Bone marrow (tissue), 2 donors: ENCODE measurements at regions not wholly inside any gene's neighbourhood (a gene's known extent, or its start where the extent isn't known, plus 50 kb on each side); places are given as distances from the start of the nearest gene placed in this dataset.

ENCODE experiments used
- DNase-seq, 2 donors: peaks; one replicate each; lab custom pipeline; 2025; lab: John Stamatoyannopoulos, UW

DNA sequence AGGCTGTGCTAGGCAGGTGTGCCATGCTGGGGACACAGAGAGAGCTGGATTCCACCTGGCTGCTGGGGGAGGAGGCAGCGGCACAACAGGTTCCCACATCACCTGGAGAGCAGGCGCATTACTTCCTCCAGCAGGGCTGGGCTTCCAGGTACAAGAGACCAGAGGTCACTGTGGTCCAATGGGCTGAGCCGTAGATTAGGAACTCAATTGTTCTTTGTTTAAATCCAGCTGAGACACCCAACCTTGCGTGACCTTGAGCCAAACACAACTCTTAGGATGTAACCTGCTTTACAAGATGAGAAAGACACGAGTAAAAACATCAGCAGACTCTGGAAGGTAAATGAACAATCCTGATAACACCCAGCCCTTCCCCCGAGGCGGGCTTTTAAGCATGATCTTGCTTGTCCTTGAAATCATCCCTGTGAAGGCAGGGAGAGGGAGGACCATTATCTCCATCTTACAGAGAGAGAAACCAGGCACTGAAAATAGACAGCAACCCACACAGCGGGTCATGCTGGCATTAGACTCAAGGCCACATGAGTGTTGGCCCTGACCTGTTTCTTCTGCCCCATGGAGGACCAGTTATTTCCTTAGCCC is 216.5 kb upstream of the RREB1 start:
- DNase-seq, result no peak

DNA sequence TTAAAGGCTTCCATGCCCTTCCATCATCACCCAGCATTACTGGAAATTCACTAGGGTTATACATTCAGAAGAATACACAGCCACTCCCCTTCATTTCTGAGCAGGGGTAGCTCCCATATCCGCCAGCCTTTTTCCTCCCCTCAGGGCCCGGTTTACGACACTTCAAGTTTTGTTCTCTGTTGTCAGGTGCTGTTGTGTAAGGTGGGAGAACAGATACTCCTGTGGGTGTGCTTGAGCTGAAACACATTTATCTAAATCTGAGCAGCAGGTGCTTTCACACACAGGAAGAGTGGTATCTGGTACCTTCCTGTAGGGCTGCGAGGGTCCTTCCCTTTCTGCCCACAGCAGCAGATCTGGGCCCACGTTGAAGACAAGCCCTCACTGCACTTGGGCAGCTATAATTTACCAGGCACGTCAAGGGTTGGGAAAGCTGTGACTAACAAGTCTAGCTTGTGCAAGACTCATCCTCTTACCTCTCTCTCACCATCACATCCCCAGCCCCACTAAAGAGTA is 215.8 kb upstream of the RREB1 start:
- peak in 1 of 2 donors; percentile 34 for DNase-seq

DNA sequence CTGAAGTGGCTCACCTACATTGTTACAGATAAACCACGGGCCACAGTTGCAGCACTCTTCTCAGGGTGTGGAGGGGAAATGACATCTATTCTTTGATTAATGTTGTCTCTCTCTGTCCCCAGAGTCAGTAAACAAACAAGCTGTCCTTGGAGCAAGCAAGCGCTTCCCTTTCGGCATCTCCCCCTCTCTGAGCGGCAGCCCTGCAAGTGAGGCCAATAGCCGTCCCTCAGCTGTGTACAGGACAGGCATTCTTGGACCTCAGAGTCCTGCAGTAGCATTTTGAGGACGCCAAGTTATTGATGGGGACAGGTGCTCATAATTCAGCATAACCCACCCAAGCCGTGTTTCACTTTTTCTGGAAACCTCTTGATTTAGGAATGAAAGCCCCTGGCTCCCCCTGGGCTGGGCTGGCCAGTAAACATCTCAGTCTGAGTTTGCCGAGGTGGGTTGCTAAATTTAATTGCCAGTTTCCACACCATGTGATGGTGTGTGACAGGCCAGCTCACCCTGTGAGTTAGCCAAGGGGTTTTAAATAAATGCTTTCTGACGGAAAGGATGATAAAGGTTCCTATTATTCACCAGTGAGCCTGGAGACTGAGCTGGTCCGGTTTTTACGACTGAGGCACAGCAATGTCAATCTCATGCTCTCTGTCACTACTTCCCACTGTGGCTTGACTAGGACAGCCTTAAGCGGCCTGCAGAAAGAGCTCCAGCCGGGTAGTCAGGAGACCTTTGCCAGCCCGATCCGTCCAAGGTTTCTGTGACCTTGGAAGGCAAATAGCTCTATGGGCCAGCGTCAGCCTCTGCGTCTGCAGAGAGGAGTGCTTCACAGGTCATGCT is 214.8 kb upstream of the RREB1 start:
- no peak for DNase-seq

DNA sequence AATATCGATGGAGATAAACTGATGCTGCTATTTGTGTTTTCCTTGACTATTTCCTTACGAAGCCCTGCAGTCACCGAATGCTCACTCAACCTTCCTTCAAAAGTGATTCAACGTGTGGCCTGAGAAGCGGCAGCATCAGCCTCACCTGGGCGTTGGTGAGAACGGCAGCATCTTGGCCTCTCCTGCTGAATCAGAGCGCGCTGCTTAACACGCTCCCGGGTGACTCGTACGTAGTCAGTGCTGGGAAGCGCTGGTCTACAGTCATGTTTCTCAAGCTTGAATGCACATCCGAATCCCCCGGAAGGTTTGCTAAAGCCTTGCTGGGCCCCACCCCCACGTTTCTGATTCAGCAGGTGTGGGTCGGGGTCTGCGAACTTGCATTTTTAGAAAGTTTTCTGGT is 214.1 kb upstream of the RREB1 start:
- no peak for DNase-seq

DNA sequence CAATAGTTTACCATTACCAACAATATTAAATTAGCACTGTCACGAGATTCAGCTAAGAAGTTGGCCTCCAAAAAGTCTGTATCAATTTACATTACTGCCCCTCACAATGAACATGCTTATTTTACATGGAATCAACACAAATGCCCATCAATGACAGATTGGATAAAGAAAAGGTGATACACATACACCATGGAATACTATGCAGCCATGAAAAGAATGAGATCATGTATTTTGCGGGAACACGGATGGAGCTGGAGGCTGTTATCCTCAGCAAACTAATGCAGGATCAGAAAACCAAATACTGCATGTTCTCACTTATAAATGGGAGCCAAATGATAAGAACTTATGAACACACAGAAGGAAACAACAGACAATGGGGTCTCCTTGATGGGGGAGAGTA is 211.8 kb upstream of the RREB1 start:
- DNase-seq, result no peak

DNA sequence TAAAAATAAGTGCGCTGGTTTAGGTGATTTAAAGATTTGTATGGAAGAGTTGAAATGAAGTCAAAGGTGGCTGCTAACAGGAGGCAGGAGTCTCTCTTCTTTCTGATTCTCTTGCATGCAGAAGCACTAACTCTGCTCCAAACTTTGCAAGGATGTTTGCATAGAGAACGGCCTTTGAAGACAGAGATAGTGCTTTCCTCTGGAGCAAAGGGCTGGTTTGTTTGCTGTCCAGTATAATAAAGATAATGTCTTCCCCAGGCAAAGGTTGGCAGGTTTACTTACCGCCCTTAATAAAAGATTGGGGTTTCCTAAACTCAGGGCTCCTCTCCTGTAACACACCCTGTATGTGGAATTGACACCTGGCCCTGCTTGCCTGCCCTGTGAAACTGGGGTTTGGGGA is 210.6 kb upstream of the RREB1 start:
- DNase-seq, result no peak

DNA sequence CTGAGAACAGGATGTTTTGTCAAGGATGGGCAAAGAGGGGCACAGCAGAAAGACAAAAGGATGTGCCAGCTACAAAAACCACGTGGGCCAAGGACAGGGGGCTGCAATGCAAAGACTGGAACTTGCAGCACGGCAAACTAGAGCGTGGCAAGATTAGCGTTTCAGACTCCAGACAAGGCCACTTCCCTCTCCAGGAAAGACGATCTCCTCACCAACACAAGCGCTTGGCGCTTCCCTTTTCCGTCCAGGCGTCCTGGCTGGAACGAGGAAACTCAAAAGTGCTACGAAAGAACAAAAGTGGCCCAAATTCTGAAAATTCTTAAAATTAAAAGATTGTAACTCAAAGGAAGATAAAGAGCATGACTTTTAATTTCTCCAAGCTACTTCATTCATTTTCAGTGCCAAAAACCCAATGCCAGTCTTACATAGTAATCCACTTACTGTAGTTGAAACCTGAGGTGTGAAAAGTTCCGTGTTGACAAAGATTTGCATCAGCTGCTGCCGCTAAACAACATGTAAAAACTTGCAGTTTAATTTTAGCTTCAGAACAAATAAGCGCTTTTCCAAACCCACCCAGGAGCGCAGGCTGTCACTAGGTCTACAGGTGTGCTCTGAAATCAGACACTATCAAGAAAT is 207.1 kb upstream of the RREB1 start:
- DNase-seq, result no peak

DNA sequence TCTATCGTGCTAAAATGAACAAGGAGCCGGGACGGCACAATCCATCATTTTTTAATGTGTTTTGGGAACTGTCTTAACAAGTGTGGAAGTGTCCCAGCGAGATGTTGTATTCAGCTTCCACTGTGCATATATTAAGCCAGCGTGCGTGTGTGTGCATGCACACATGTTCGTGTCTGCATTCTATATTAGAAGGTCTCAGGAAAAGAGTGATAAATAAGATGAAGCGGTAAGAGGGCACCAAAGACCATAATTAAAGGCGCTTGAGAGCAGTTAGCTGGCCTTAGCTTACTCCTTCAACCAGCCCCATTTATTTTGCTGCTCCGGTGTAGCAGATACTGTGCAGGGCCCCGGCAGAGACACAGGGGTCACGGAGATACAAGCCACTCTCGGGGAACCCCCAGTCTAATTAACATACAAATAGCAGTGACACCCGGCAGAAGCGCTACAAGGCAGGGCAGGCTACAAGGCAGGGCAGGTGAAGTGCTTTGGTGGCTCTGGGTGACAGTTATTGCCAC is 206.5 kb upstream of the RREB1 start:
- DNase-seq, result no peak

DNA sequence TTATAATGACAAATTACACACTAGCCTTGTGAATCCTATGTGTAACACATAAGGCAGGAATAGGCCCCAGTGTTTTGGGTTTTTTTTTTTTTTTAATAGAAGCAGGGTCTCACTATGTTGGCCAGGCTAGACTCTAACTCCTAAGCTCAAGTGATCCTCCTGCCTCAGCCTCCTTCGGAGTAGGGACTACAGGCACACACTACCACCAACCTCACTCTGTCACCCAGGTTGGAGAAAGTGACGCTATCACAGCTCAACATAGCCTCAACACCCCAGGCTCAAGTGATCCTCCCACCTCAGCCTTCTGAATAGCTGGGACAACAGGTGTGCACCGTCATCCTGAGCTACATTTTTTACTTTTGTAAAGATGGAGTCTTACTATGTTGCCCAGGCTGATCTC is 205.8 kb upstream of the RREB1 start:
- no peak for DNase-seq

DNA sequence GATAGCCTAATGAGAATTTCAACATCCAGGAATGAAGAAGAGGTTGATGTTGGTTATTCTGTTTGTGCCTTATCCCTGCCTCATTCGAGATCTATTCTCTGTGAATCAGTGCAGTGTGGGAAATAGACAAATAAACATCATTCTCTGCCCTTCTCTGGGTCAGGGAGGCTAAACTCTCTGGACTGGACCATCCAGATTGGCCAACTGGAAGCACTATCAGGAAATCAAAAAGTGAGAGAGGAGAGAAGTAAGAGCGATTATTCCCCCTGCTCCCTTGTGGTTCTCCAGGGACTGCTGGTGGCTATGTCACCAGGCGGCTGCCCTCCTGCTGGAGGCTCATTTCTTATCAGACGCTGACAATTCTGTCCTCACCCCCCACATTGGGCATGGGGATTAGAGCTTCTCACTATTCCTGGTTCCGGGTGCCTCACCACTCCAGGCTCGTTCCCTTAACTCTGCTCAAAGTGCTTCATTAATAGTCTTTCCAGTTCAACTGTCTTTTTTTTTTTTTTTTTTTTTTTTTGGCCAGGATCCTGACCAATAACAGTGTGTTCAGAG is 201.7 kb upstream of the RREB1 start:
- no peak for DNase-seq

DNA sequence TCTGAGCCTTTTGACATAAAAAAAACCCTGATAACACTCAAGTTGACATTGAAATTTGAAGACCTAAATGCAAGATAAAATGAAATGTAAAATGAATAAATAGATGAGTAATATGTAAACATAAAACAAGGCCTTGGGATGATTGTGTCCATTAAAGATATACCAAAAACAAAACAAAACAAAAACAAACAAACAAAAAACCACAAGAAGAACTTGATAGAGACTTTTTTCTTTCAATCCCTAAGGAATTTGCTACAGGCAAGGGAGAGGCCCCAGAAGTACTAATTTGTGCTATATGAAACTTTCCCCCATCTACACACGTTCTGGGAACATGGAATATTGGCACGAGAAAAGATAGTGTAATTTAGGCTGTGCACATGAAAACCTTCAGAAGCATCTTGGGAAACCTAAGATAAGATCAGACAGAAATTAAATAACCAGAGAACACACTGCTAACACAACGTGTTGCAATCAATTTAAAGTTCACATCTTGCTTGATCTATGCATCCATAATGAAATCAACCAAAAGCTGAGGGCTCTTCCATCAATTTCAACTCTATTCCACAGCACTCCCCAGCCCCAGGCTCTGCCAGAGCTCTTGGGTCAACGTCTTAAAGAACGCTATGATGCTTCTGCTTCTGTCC is 201.1 kb upstream of the RREB1 start:
- no peak for DNase-seq

DNA sequence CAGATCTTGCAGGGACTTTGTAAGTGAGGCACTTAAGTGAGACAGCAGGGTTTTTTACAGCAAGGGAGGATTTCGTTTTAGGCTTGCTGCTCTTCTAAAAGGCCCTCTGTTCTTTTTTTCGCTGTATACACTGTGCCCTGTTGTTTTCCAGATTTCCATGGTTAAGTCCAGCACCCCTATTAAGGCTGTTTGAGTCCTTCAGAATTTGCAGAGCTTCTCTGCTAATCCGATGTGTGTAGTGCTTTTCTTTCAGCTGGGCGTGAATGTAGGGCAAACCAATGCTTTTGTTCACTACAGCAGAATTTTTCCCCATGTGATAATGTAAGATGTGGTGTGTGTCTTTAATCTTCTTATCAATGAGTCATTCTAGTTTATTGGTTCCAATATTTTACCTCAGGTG is 200.5 kb upstream of the RREB1 start:
- DNase-seq, result no peak

DNA sequence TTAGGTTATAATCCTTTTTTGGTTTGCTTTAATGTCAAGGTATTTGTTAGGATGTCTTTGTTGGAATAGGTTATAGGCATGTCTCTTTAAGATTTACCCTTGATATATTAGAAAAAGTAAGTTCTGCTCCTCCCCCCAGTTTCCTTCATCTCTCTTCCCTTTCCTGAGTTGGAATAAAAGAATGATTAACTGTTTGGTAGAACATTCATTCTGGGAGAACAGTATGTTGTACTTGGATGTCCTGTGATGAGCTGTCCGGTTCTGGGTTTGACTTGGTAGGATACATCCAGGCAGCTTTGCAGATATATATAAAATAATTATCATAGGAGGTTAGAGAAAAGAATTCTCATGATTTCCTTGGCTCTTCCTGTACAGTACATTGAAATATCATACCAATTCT is 199.6 kb upstream of the RREB1 start:
- no peak for DNase-seq

DNA sequence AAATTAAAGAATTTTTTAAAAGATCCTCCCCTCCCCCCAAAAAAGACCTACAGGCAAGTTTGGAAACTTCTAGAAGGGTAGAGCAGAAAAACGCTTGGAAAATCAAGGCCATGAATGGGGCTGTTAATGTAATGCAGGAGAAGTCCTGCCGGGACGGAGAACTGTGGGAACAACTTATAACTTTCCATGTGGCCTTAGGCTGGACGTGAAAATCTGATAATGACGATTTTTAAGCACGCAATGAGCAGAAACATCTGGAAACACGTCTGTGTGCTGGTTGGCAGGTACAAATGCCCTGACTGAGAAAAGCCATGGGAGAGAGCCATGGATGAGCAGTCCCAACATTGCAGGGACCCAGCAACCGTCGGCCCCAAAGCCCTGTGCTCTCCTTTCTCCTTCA is 198.7 kb upstream of the RREB1 start:
- DNase-seq, result no peak

DNA sequence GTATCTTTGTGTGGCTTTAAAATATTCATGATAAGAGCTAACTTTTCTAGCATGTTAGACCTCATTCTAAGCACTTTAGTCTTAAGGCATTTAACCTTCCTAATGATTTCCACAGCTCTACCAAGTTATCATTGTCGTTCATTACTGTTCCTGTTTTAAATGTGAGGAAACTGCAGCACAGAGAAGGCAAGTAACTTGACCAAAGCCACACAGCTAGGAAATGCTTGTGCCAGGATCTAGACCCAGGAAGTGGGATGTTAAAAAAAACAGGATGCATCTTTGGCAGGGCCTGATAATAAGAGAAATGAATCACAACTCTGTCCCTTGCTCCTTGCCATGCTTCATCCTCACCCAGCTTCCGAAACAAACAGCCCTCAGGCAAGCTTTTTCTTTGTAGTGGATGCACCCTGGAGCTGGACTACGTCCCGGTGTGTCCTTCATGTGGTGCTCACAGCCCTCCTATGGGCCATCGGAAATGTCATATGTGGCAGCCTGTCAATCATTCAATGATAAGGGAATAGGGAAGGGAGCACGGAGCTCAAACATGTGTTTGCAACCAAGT is 196.9 kb upstream of the RREB1 start:
- DNase-seq, result no peak

DNA sequence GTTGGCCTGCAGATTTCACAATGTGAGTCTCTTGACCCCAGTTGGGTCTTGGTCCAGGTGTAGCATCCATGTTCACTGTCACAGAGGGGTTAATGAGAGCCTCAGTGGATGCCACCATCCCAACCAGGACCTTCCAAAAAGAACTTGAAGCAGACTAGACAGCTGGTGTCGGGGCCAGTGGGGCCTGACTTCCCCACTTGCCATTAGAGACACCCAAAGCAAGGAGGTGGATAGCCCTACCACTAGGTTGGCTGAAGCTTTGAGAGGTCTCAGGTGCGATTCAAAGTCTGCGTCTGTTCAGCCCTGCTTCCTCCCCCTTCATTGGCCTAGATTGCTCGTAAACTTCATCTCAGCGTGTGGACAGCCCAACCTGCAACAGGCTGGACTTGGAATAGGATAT is 196.4 kb upstream of the RREB1 start:
- DNase-seq, result no peak

DNA sequence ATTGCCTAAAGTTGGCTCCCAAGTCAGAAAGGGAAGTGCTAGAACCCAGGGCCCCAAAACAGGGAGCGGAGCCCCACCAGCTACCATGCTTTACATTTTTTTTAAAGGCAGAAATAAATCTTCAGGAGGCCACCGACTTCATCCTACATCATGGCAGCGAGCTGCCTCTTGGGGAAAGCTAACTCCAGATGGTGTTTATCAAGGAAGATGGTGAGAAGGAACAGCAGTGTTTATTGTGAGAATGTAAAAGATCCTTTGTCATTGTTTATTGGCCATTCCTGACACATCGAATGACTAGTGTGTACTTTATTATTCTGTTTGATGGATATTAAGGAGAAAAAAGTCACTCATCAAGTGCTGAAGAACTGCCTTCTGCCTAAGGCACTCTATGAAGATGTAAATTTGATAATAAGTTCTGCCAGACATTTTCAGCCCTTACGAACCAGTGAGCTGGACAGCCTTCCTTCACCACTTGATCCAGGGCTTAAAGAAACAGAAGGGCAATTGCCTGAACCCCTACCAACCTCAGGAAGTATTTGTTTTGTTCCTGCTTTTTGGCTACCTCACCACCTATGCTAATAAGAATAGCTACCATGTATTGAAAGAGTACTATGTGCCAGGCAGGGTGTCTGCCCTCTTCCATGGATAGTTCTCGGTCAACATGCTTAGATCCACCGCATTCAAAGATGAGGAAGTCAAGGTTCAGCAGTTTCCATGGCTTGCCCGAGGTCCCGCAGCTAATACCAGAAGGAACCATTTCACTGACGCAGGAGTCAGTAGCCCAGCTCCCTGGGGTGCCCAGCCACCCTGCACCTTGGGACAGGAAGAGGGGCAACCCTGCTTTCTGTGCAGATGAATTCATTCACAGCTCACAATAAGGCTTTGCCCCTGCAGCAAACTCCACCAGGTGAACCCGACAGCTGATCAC is 194.7 kb upstream of the RREB1 start:
- no peak for DNase-seq

DNA sequence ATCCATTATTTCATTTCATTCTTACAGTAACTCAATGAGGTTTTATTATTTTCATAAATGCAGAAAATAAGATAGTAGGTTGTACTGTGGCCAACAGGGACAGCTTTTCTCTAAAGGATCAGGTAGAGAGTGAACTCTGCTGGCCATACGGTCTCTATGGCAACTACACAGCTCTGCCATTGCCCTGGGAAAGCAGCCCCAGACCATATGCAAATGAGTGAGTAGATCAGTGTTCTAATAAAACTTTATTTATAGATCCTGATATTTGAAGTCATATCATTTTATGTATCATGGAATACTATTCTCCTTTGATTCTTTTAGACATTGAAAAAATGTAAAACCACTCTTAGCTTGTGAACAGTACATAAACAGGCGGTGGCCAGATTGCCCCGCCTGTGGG is 192.5 kb upstream of the RREB1 start:
- DNase-seq, result no peak

DNA sequence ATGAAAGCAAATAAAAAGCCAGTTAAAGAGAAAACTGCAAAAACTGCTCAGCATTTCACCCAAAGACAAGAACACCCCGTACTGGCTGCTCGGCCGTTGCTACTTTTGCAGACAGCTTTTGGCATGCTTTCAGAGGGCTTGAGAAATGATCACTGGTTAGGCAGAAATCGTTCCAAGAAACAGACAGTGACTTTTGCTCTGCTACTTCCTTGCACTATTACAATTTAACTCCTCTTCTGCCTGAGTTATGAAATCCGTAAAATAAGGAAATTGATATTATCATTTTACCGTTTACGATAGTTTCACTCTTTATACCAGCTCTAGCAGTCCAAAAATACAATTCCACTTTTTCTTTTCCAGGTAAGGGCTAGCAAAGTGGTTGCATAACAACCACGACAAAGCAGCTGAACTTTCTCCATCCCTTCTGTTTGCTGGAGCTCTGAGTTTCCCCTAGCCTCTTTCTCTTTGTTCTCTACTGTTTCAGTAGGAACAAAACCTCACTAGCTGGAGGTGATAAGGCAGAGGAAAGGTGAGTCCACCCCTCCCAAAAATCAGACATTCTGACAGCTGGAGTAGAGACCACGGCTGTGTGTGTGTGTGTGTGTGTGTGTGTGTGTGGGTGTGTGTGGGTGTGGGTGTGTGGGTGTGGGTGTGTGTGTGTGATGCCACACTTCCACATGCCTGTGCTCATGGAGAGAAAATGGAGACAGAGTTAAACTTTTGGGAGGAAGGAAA is 191.8 kb upstream of the RREB1 start:
- peak in 1 of 2 donors; percentile 52 for DNase-seq

DNA sequence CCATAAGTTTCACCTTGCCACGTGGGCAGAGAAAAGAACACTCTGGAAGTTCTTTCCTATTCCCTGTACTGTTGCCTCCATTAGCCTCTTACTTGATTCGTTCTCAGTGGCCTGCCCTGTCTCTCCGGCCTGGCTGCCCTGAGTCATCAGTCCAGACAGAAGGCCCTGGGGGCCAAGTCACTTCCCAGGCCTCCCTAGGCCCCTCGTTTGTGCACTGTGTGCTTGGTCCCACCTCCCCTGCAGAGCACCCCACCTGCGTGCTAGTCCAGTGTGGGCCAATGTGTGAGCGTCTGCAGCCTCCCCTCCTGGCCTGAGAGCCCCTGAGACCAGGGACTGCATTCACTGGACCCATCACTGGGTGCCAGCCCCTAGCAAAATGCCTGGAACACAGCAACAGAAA is 191.2 kb upstream of the RREB1 start:
- no peak for DNase-seq
